SK-N-SH (cell line): ENCODE measurements at regions not wholly inside any gene's neighbourhood (a gene's known extent, or its start where the extent isn't known, plus 50 kb on each side); places are given as distances from the start of the nearest gene placed in this dataset.

ENCODE experiments used
- CTCF ChIA-PET: fragments of 300-600, 350-600 bp; formaldehyde crosslinking; extraction: SDS; loops from one replicate; lab custom pipeline; 2021; lab: Yijun Ruan, JAX
- POLR2A ChIA-PET: fragments of 350-600 bp; sonication (Branson Sonifier 250); formaldehyde crosslinking; extraction: SDS; loops from one replicate; lab custom pipeline; 2020; ENCODE audit warnings: antibody characterized with exemption, inconsistent platforms; lab: Yijun Ruan, JAX
- DNase-seq: peaks from one replicate; pipeline ENCODE4 v3.0.0; 2012
- H2AFZ ChIP-seq: fragments of 200-600 bp; sonication (generic); 2 replicates; pipeline ENCODE4 v1.8.1; 2016; ENCODE audit warnings: antibody characterized with exemption, mild to moderate bottlenecking, low read depth
- H3F3A ChIP-seq: fragments of 200-600 bp; sonication (generic); replicated peaks from 2 replicates; pipeline ENCODE3; 2016; ENCODE audit warnings: antibody characterized with exemption, mild to moderate bottlenecking; ENCODE audit not compliant: insufficient read depth
- H3K27ac ChIP-seq, 2 experiments: fragments of 200-500 bp in 1 of 2; fragments of 200-600 bp in 1 of 2; sonication (Bioruptor generic) in 1 of 2; sonication (generic), shearing (Covaris generic) in 1 of 2; 2 replicates each; pipeline versions ENCODE4 v1.5.1 to v1.6.1; 2014 to 2016; ENCODE audit warnings: low read depth in 2 of 2, inconsistent platforms in 1 of 2, low read length in 1 of 2, mild to moderate bottlenecking in 1 of 2, mixed read lengths in 1 of 2
- H3K27me3 ChIP-seq: fragments of 200-600 bp; sonication (generic), shearing (Covaris generic); 2 replicates; pipeline ENCODE4 v1.6.1; 2016; ENCODE audit warnings: mixed run types; ENCODE audit not compliant: insufficient read depth
- H3K36me3 ChIP-seq, 2 experiments: fragments of 200-500 bp in 1 of 2; fragments of 200-600 bp in 1 of 2; sonication (Bioruptor generic) in 1 of 2; sonication (generic) in 1 of 2; replicated peaks in 1 of 2; 2 replicates each; pipeline versions ENCODE3 to v1.5.1; 2014 to 2016; ENCODE audit warnings: low read length in 1 of 2, mild to moderate bottlenecking in 1 of 2; ENCODE audit not compliant: insufficient read depth in 2 of 2, control insufficient read depth in 1 of 2
- H3K4me1 ChIP-seq, 2 experiments: fragments of 200-500 bp in 1 of 2; fragments of 200-600 bp in 1 of 2; sonication (Bioruptor generic) in 1 of 2; sonication (generic), shearing (Covaris generic) in 1 of 2; 2 replicates each; pipeline versions ENCODE4 v1.5.1 to v1.6.1; 2014 to 2016; ENCODE audit warnings: low read depth in 1 of 2, low read length in 1 of 2, mixed run types in 1 of 2; ENCODE audit not compliant: insufficient read depth in 2 of 2, control insufficient read depth in 1 of 2
- H3K4me2 ChIP-seq: fragments of 200-600 bp; sonication (generic), shearing (Covaris generic); 2 replicates; pipeline ENCODE4 v1.6.1; 2017; ENCODE audit warnings: mixed run types
- H3K4me3 ChIP-seq, 2 experiments: fragments of 200-500 bp in 1 of 2; fragments of 200-600 bp in 1 of 2; sonication (Bioruptor generic) in 1 of 2; sonication (generic), shearing (Covaris generic) in 1 of 2; 2 replicates each; pipeline versions ENCODE4 v1.5.1 to v1.8.1; 2014 to 2016; ENCODE audit warnings: low read depth in 2 of 2, inconsistent platforms in 1 of 2, low read length in 1 of 2, mild to moderate bottlenecking in 1 of 2, mixed read lengths in 1 of 2, moderate library complexity in 1 of 2
- H3K79me2 ChIP-seq: fragments of 200-600 bp; sonication (generic); 2 replicates; pipeline ENCODE4 v1.8.1; 2017; ENCODE audit warnings: mild to moderate bottlenecking; ENCODE audit not compliant: insufficient read depth
- H3K9ac ChIP-seq: fragments of 200-600 bp; sonication (generic); 2 replicates; pipeline ENCODE4 v1.6.1; 2017; ENCODE audit warnings: mixed run types
- H3K9me2 ChIP-seq: fragments of 200-600 bp; sonication (generic); 2 replicates; pipeline ENCODE4 v1.6.1; 2017; ENCODE audit warnings: mixed run types
- H3K9me3 ChIP-seq: fragments of 200-600 bp; sonication (generic); 2 replicates; pipeline ENCODE4 v1.6.1; 2017; ENCODE audit warnings: mixed run types, mild to moderate bottlenecking, moderate library complexity
- H4K20me1 ChIP-seq: fragments of 200-600 bp; sonication (generic); 2 replicates; pipeline ENCODE4 v1.6.1; 2017; ENCODE audit warnings: mild to moderate bottlenecking, mixed run types; ENCODE audit not compliant: insufficient read depth
- ELF1 ChIP-seq: IDR thresholded peaks from 2 replicates; pipeline ENCODE4 v1.4.0; 2012
- EP300 ChIP-seq, 2 experiments: IDR thresholded peaks; 2 replicates each; pipeline versions ENCODE4 v1.4.0 to v1.6.1; 2012; ENCODE audit warnings: borderline replicate concordance in 1 of 2, low read depth in 1 of 2, low read length in 1 of 2
- EZH2phosphoT487 ChIP-seq: fragments of 200-600 bp; sonication (generic); IDR thresholded peaks from 2 replicates; pipeline ENCODE4 v1.6.1; 2017; ENCODE audit warnings: low read depth, mixed run types, mild to moderate bottlenecking, antibody characterized with exemption, moderate library complexity, borderline replicate concordance
- GABPA ChIP-seq: IDR thresholded peaks from 2 replicates; pipeline ENCODE4 v1.4.0; 2012; ENCODE audit warnings: low read depth, mild to moderate bottlenecking
- JUND ChIP-seq: IDR thresholded peaks from 2 replicates; pipeline ENCODE4 v1.4.0; 2012
- MEF2A ChIP-seq: IDR thresholded peaks from 2 replicates; pipeline ENCODE4 v1.4.0; 2012; ENCODE audit warnings: low read depth, borderline replicate concordance
- NRF1 ChIP-seq: IDR thresholded peaks from 2 replicates; pipeline ENCODE4 v1.6.1; 2012; ENCODE audit warnings: low read depth, mild to moderate bottlenecking, low read length
- PBX3 ChIP-seq: IDR thresholded peaks from 2 replicates; pipeline ENCODE4; 2012
- POLR2AphosphoS5 ChIP-seq: IDR thresholded peaks from 2 replicates; pipeline ENCODE4 v1.6.1; 2012; ENCODE audit warnings: low read depth, low read length
- RAD21 ChIP-seq: IDR thresholded peaks from 2 replicates; pipeline ENCODE4 v1.6.1; 2012; ENCODE audit warnings: mild to moderate bottlenecking, low read length
- RCOR1 ChIP-seq: fragments of 150-350 bp; IDR thresholded peaks from 2 replicates; pipeline ENCODE4 v1.6.1; 2017; ENCODE audit warnings: antibody characterized with exemption, low read length
- WGBS: methylation state at CpG from one replicate; pipeline ENCODE4 v1.1.6; 2017; ENCODE audit warnings: low lambda C conversion rate; 5-methylcytosine and 5-hydroxymethylcytosine counted together
- TF ChIP-seq, protein P1 (sequence below): fragments of 200-600 bp; sonication (generic); IDR thresholded peaks from 2 replicates; pipeline ENCODE4 v1.6.1; 2017; ENCODE audit warnings: antibody characterized with exemption, mild to moderate bottlenecking, moderate library complexity
- TF ChIP-seq, protein P2 (sequence below): fragments of 150-350 bp; IDR thresholded peaks from 2 replicates; pipeline ENCODE4 v1.6.1; 2016; ENCODE audit warnings: mild to moderate bottlenecking, low read depth, low read length
- TF ChIP-seq, protein P3 (sequence below): IDR thresholded peaks from 2 replicates; pipeline ENCODE4 v1.4.0; 2012; ENCODE audit warnings: low read depth, borderline replicate concordance

- Histone ChIP-seq H3K4me1 (no peaks in the 10 kb centered on the region), H3K27ac (no peak overlapping the region), H3K27me3 (no peaks in the 10 kb centered on the region), H3K4me3 (no peak overlapping the region), H3K9ac (no peak overlapping the region), H3F3A (no peaks in the 10 kb centered on the region), H3K36me3 (no peaks in the 10 kb centered on the region), H3K9me2 (no peaks in the 10 kb centered on the region)
- POLR2A ChIA-PET, result no interaction called here
- no peak for DNase-seq
- TF ChIP-seq EZH2phosphoT487 (no peak), PBX3 (no peak), RAD21 (no peak), JUND (no peak), NRF1 (no peak), GABPA (no peak), ELF1 (no peak)
- TF ChIP-seq, all 33 proteins: peak for 0
- no peaks in the 10 kb centered on the region for H4K20me1 ChIP-seq
- no peak overlapping the region for H3K4me2 ChIP-seq
- CTCF ChIA-PET, result no interaction called here
- H3K79me2 ChIP-seq, result no peaks in the 10 kb centered on the region
- no peak overlapping the region for H2AFZ ChIP-seq
- H3K9me3 ChIP-seq, result no peaks in the 10 kb centered on the region
- 51% methylated on average over 10 of the region's 10 CpGs for WGBS
These were observed 139.6 kb upstream of the ASB18 start for GRCh38 chr2:236403811-236404210.

DNA sequence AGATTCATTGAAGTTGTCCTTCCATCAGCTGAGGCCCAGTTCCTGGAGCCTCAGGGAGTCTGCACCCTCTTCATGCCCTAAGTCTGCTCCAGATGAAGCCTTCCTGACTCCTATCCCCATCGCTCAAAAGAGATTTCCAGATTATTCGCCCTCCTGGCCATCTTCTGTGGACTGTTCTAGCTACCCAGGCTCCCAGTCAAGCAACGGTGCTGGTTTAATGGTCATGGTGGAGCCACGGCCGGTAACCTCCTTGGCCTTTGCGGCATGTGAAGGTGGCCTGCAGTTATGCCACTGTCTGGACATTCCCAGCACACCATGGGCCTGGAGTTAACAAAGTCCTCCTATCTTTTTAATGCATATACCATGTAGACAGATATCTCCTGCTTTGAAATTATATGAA lies 140.1 kb upstream of the ASB18 start:
- H3K27ac ChIP-seq, result no peak overlapping the region
- ChIA-PET POLR2A (no interaction called here), CTCF (no interaction called here)
- DNase-seq, result no peak
- H4K20me1 ChIP-seq, result no peaks in the 10 kb centered on the region
- no peaks in the 10 kb centered on the region for H3K4me1 ChIP-seq
- no peak overlapping the region for H3K4me3 ChIP-seq
- no peaks in the 10 kb centered on the region for H3K36me3 ChIP-seq
- H3K9me2 ChIP-seq, result no peaks in the 10 kb centered on the region
- H3K9me3 ChIP-seq, result no peaks in the 10 kb centered on the region
- H2AFZ ChIP-seq, result no peak overlapping the region
- TF ChIP-seq, protein P1, sequence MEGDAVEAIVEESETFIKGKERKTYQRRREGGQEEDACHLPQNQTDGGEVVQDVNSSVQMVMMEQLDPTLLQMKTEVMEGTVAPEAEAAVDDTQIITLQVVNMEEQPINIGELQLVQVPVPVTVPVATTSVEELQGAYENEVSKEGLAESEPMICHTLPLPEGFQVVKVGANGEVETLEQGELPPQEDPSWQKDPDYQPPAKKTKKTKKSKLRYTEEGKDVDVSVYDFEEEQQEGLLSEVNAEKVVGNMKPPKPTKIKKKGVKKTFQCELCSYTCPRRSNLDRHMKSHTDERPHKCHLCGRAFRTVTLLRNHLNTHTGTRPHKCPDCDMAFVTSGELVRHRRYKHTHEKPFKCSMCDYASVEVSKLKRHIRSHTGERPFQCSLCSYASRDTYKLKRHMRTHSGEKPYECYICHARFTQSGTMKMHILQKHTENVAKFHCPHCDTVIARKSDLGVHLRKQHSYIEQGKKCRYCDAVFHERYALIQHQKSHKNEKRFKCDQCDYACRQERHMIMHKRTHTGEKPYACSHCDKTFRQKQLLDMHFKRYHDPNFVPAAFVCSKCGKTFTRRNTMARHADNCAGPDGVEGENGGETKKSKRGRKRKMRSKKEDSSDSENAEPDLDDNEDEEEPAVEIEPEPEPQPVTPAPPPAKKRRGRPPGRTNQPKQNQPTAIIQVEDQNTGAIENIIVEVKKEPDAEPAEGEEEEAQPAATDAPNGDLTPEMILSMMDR, result no peak
- TF ChIP-seq MEF2A, result no peak
- TF ChIP-seq RCOR1, result no peak
- no peak for TF ChIP-seq ELF1
- TF ChIP-seq, protein P2, sequence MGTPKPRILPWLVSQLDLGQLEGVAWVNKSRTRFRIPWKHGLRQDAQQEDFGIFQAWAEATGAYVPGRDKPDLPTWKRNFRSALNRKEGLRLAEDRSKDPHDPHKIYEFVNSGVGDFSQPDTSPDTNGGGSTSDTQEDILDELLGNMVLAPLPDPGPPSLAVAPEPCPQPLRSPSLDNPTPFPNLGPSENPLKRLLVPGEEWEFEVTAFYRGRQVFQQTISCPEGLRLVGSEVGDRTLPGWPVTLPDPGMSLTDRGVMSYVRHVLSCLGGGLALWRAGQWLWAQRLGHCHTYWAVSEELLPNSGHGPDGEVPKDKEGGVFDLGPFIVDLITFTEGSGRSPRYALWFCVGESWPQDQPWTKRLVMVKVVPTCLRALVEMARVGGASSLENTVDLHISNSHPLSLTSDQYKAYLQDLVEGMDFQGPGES, result no peak
- TF ChIP-seq EP300 (IDR thresholded peaks at IDR 0.05; ENCODE audit: borderline replicate concordance in 1 of 2, low read depth in 1 of 2, low read length in 1 of 2), result no peak
- TF ChIP-seq POLR2AphosphoS5, result no peak
- no peak for TF ChIP-seq NRF1
- TF ChIP-seq, protein P3, sequence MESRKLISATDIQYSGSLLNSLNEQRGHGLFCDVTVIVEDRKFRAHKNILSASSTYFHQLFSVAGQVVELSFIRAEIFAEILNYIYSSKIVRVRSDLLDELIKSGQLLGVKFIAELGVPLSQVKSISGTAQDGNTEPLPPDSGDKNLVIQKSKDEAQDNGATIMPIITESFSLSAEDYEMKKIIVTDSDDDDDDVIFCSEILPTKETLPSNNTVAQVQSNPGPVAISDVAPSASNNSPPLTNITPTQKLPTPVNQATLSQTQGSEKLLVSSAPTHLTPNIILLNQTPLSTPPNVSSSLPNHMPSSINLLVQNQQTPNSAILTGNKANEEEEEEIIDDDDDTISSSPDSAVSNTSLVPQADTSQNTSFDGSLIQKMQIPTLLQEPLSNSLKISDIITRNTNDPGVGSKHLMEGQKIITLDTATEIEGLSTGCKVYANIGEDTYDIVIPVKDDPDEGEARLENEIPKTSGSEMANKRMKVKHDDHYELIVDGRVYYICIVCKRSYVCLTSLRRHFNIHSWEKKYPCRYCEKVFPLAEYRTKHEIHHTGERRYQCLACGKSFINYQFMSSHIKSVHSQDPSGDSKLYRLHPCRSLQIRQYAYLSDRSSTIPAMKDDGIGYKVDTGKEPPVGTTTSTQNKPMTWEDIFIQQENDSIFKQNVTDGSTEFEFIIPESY, result no peak
- TF ChIP-seq, all 33 proteins: peak for 0
- H3K9ac ChIP-seq, result no peak overlapping the region
- 59% methylated on average over 5 of the region's 6 CpGs for WGBS
- H3K79me2 ChIP-seq, result no peaks in the 10 kb centered on the region
- H3K27me3 ChIP-seq, result no peaks in the 10 kb centered on the region
- H3F3A ChIP-seq, result no peaks in the 10 kb centered on the region
- H3K4me2 ChIP-seq, result no peak overlapping the region
